Caki2 (cell line): ENCODE measurements at regions not wholly inside any gene's neighbourhood (a gene's known extent, or its start where the extent isn't known, plus 50 kb on each side); places are given as distances from the start of the nearest gene placed in this dataset.

ENCODE experiments used
- DNase-seq: peaks from one replicate; pipeline ENCODE4 v3.0.0-alpha.2; 2015; ENCODE audit warnings: low read depth
- in situ Hi-C: cut with HindIII; loops from 2 replicates; pipeline ENCODE4 v1.10.0; 2016; ENCODE audit warnings: low sequenced_read_pairs, low pct_unique_long_range_greater_than_20kb, mixed read lengths

GRCh38 chr4:96670381-96670780, 830.5 kb downstream of the PDHA2 start:
- DNase-seq = no peak
- in situ Hi-C loops = no loop called here

GRCh38 chr4:96675416-96675815, 835.5 kb downstream of the PDHA2 start:
- DNase-seq = no peak
- in situ Hi-C loops = no loop called here

GRCh38 chr4:96675896-96676295, 836.0 kb downstream of the PDHA2 start:
- in situ Hi-C loops = no loop called here
- DNase-seq = no peak

GRCh38 chr4:96676754-96677435, 837.0 kb downstream of the PDHA2 start:
- in situ Hi-C loops = no loop called here
- DNase-seq = no peak

- peak; percentile 10 for DNase-seq
- in situ Hi-C loops = no loop called here
Measured at GRCh38 chr4:96677499-96677898, 837.6 kb downstream of the PDHA2 start.

GRCh38 chr4:96681218-96681617, 841.3 kb downstream of the PDHA2 start:
- in situ Hi-C loops = no loop called here
- no peak for DNase-seq

GRCh38 chr4:96685691-96686090, 845.8 kb downstream of the PDHA2 start:
- no peak for DNase-seq
- in situ Hi-C loops = no loop called here

- no peak for DNase-seq
- in situ Hi-C loops = no loop called here
Measured at GRCh38 chr4:96691521-96691920, 851.6 kb downstream of the PDHA2 start.

- in situ Hi-C loops = no loop called here
- DNase-seq = peak; percentile 87
Measured at GRCh38 chr4:96698831-96699230, 858.9 kb downstream of the PDHA2 start.

- in situ Hi-C loops = no loop called here
- DNase-seq = no peak
Measured at GRCh38 chr4:96703265-96703664, 863.4 kb downstream of the PDHA2 start.

GRCh38 chr4:96708766-96709165, 868.9 kb downstream of the PDHA2 start:
- in situ Hi-C loops = no loop called here
- DNase-seq = no peak

GRCh38 chr4:96713271-96713850, 873.5 kb downstream of the PDHA2 start:
- in situ Hi-C loops = no loop called here
- DNase-seq = no peak

- no peak for DNase-seq
- in situ Hi-C loops = no loop called here
Measured at GRCh38 chr4:96729641-96730040, 889.7 kb downstream of the PDHA2 start.

- no peak for DNase-seq
- in situ Hi-C loops = no loop called here
Measured at GRCh38 chr4:96730432-96730831, 890.5 kb downstream of the PDHA2 start.

- peak; percentile 48 for DNase-seq
- in situ Hi-C loops = no loop called here
Measured at GRCh38 chr4:96736352-96736889, 896.5 kb downstream of the PDHA2 start.

- no peak for DNase-seq
- in situ Hi-C loops = no loop called here
Measured at GRCh38 chr4:96739101-96739500, 899.2 kb downstream of the PDHA2 start.

- in situ Hi-C loops = no loop called here
- DNase-seq = no peak
Measured at GRCh38 chr4:96742332-96743014, 902.6 kb downstream of the PDHA2 start.

- no peak for DNase-seq
- in situ Hi-C loops = no loop called here
Measured at GRCh38 chr4:96744676-96745075, 904.8 kb downstream of the PDHA2 start.

- in situ Hi-C loops = no loop called here
- DNase-seq = no peak
Measured at GRCh38 chr4:96753216-96753615, 913.3 kb downstream of the PDHA2 start.
